ENCODE measurements at regions not wholly inside any gene's neighbourhood (a gene's known extent, or its start where the extent isn't known, plus 50 kb on each side); places are given as distances from the start of the nearest gene placed in this dataset.

- DNase-seq (ENCODE audit: low spot score) = no peak
Measured at GRCh38 chr4:13316354-13316753, 167.8 kb downstream of the RAB28 start.

- no peak for DNase-seq (ENCODE audit: low spot score)
Measured at GRCh38 chr4:13313856-13314255, 170.3 kb downstream of the RAB28 start.

DNA sequence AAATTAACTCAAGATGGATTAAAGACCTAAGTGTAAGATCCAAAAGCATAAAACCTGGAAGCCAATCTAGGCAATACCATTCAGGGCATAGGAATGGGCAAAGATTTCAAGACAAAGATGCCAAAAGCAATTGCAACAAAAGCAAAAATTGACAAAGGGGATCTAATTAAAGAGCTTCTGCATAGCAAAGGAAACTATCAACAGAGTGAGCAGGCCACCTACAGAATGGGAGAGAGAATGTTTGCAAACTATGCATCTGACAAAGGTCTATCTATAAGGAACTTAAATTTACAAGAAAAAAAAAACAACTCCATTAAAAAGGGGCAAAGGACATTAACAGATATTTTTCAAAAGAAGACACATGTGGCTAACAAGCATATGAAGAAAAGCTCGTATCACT lies 171.9 kb downstream of the RAB28 start:
- DNase-seq (ENCODE audit: low spot score) = no peak

DNA sequence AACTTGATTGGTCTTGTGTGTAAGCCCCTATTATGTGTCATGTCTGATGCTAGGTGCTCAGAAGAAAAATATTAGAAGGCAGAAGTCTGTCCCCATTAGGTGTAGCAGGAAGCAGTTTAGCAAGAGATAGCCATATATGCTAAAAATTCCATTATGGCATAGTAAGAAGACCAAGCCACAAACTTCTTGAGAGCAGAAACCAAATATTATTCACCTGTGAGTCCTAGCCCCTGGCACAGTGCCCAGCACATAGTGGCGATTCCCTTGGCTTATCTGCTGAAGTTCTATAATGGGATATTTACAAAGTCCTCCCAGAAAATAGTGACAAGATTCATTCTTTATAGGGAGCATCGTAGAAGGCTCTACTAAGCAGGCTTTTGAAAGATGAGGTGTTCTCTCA lies 174.4 kb downstream of the RAB28 start:
- DNase-seq (ENCODE audit: low spot score) = no peak

- DNase-seq (ENCODE audit: low spot score) = no peak
Measured at GRCh38 chr4:13306356-13306755, 177.8 kb downstream of the RAB28 start.

GRCh38 chr4:13302876-13303275 lies 181.3 kb downstream of the RAB28 start:
- no peak for DNase-seq (ENCODE audit: low spot score)

DNA sequence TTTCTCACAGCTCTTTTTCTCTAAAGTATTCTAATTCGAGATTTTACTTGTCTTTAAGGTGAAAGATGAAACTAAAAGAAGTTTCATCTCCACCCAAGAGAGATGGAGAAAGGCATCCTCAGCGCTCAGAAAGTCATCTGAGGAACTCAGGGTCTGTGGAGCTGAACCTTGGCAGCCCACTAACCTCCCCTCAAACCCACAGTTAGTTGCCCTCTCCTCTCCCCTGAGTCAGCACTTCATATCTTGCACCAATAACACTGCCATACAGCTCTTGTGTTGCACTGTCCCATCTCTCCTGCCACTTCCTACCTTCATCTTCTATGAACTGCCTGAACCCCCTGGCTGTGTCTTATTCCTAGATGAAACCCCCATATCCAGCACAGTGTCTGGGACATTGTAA lies 184.8 kb downstream of the RAB28 start:
- no peak for DNase-seq (ENCODE audit: low spot score)

GRCh38 chr4:13298655-13299054 lies 185.5 kb downstream of the RAB28 start:
- DNase-seq (ENCODE audit: low spot score) = no peak

GRCh38 chr4:13296986-13297385 lies 187.2 kb downstream of the RAB28 start:
- no peak for DNase-seq (ENCODE audit: low spot score)

DNA sequence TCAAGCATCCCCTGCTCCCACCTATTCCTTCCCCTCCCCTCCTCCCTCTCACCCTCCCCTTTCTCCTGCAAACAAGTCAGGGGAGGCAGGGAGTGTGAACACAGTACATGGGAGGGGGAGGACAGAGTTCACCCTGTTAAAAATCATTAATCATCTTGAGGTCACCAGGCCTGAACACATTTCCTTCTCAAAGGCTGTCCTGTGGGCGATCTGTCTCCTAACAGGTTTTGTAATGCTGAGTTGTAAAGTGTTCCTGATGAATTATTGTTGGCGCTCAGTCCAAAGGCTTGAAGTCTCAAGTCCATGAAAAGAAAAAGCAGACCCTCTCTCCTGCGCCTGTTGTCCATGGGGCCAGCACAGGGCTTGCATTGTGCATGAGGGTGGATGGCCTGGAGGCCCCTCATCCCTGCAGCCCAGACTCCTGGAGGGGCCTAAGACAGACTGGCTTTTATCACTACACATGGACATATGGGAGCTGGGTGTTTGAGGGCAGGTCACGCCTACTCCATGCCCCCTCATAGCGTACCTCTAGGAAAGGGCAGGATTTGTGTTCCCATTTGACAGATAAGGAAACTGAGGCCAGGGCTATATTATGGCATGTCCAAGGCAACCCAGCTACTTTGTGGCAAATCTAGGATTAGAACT lies 189.1 kb downstream of the RAB28 start:
- DNase-seq (ENCODE audit: low spot score) = no peak

DNA sequence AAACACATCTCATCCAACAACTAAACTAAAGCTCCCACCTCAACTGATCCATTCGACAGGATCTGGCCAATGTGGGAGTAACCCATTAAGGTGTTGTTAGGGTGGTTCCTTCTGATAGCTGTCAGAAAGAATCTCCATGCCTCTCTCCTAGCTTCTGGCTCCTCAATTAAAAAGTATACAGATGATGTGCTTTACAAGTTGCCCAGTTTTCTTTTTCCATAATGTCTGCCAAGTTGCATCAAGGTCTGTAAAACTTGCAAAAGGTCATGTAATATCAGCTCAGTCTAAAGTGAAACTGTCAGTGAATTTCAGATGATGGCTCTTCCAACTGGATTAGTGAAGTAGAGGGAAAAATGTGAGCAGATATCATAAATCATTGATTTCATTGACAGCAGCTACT lies 191.8 kb downstream of the RAB28 start:
- DNase-seq (ENCODE audit: low spot score) = no peak

DNA sequence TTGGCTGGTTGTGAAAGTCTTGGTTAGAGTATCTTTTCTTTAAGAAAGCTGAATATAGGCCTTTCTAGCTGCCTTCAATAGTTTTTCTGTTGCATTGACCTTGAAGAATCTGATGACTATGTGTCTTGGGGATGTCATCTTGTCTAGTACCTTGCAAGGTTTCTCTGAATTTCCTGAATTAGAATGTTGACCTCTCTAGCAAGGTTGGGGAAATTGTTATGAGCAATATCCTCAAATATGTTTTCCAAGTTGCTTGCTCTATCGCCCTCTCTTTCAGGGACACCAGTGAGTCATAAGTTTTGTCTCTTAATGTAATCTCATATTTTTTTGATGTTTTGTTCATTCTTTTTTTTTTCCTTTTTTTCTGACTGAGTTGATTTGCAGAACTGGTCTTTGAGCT lies 194.7 kb downstream of the RAB28 start:
- DNase-seq (ENCODE audit: low spot score) = no peak

GRCh38 chr4:13285336-13285735 lies 198.8 kb downstream of the RAB28 start:
- DNase-seq (ENCODE audit: low spot score) = no peak

- DNase-seq (ENCODE audit: low spot score) = no peak
Measured at GRCh38 chr4:13284932-13285331, 199.2 kb downstream of the RAB28 start.

GRCh38 chr4:13276357-13276756 lies 207.8 kb downstream of the RAB28 start:
- no peak for DNase-seq (ENCODE audit: low spot score)

GRCh38 chr4:13268703-13269102 lies 215.4 kb downstream of the RAB28 start:
- no peak for DNase-seq (ENCODE audit: low spot score)

GRCh38 chr4:13268165-13268564 lies 216.0 kb downstream of the RAB28 start:
- DNase-seq (ENCODE audit: low spot score) = no peak

DNA sequence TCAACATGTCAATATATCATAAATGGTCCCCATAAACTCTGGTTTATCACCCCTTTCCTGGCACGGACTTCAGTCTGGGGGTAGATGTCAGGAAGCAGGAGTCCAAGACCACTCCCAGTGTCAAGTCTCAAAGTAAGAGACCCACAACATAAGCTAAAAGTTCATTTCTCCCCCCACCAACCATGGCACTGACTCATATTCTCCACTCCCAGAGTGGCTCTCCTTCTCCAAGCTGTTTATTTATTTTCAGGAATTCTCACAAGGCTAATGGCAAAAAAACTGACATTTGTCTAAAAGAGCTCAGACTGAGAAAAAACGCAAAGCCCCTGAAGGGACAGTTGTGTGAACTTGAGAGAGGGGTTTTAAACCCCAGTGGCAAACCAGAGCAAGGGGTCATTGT lies 217.0 kb downstream of the RAB28 start:
- DNase-seq (ENCODE audit: low spot score) = no peak

DNA sequence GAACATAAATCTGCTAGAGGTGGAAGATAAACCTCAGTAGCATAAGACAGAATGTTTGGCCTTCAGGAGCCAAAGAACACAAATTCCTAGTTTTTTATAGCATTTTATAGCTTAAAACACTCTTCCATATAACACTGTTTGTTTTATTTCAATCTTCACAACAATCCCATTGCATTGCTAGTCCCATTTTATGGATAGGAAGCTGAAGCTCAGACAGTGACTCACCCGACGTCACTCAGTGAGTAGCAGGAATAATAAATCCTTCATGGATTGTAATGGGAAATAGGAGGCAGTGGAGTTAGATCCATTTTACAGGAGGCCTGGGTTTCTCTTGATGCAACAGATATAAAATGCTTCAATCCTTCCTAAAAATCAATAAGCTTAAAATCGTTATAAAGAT lies 217.5 kb downstream of the RAB28 start:
- DNase-seq (ENCODE audit: low spot score) = no peak

- no peak for DNase-seq (ENCODE audit: low spot score)
Measured at GRCh38 chr4:13263967-13264525, 220.1 kb downstream of the RAB28 start.

GRCh38 chr4:13262816-13263215 lies 221.3 kb downstream of the RAB28 start:
- no peak for DNase-seq (ENCODE audit: low spot score)

GRCh38 chr4:13261486-13262257 lies 222.5 kb downstream of the RAB28 start:
- DNase-seq (ENCODE audit: low spot score) = no peak

DNA sequence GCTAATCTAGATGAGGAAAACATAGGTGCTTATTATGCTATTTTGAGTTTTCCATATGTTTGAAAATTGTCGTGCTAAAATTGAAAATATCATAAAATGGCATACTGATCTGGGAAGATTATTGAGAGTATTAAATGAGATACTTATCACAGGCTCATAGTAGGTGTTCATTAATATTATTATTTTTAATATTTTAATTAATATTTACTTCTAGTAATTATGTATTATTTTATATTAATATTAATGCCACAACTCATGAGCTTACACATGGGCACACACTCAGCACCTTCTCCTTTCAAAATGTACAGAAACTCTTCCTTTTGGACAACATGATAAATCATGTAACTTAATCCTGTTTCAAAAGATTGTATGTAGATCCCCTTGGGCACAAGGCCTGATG lies 223.6 kb downstream of the RAB28 start:
- DNase-seq (ENCODE audit: low spot score) = no peak

GRCh38 chr4:13250263-13250662 lies 233.9 kb downstream of the RAB28 start:
- DNase-seq (ENCODE audit: low spot score) = no peak
